Activated T-helper 1 cell treated with anti-CD3 and anti-CD28 coated beads, Interleukin-12 subunit alpha, Interleukin-12 subunit beta, Interleukin-2, Interleukin-4 antibody, amounts not matched to agents 30 ng/mL and 10 ng/mL and 1 ng/mL, durations not matched to agents 14 hours and 24 hours and 36 hours (primary cell): ENCODE measurements at regions not wholly inside any gene's neighbourhood (a gene's known extent, or its start where the extent isn't known, plus 50 kb on each side); places are given as distances from the start of the nearest gene placed in this dataset.

Source experiments
- DNase-seq: peaks from one replicate; pipeline ENCODE4 v3.0.0; 2021; ENCODE audit warnings: low spot score
- H3K27ac Mint-ChIP-seq: one replicate; pipeline ENCODE4 v1.8.0; 2021; ENCODE audit warnings: mild to moderate bottlenecking, mixed read lengths
- H3K27me3 Mint-ChIP-seq: one replicate; pipeline ENCODE4 v1.8.0; 2022; ENCODE audit warnings: mild to moderate bottlenecking, moderate library complexity, mixed read lengths; ENCODE audit not compliant: insufficient read depth
- H3K36me3 Mint-ChIP-seq: one replicate; pipeline ENCODE4 v1.8.0; 2021; ENCODE audit warnings: low read depth, mixed read lengths
- H3K4me1 Mint-ChIP-seq: one replicate; pipeline ENCODE4 v1.8.0; 2021; ENCODE audit warnings: low read depth, mixed read lengths
- H3K4me3 Mint-ChIP-seq: one replicate; pipeline ENCODE4 v1.8.0; 2021; ENCODE audit warnings: mild to moderate bottlenecking, moderate library complexity, mixed read lengths
- H3K9me3 Mint-ChIP-seq: one replicate; pipeline ENCODE4 v1.8.0; 2021; ENCODE audit warnings: mixed read lengths
- intact Hi-C: fragments of 100-400 bp; cut with micrococcal nuclease; formaldehyde crosslinking; loops from one replicate; pipeline ENCODE4 v1.15.1; 2024

- peaks cover under 1% of the 10 kb centered on the region for H3K27me3 Mint-ChIP-seq
- no peaks in the 10 kb centered on the region for H3K36me3 Mint-ChIP-seq
- H3K4me1 Mint-ChIP-seq: no peaks in the 10 kb centered on the region
- no peak for DNase-seq
- intact Hi-C loops: no loop called here
- no peaks in the 10 kb centered on the region for H3K9me3 Mint-ChIP-seq
- H3K4me3 Mint-ChIP-seq: no peak overlapping the region
- no peak overlapping the region for H3K27ac Mint-ChIP-seq
Measured at GRCh38 chr11:28690746-28691145, 582.6 kb downstream of the METTL15 start.

- intact Hi-C loops: no loop called here
- H3K4me1 Mint-ChIP-seq: no peaks in the 10 kb centered on the region
- no peak overlapping the region for H3K4me3 Mint-ChIP-seq
- H3K36me3 Mint-ChIP-seq: no peaks in the 10 kb centered on the region
- H3K27ac Mint-ChIP-seq: no peak overlapping the region
- DNase-seq: no peak
- H3K27me3 Mint-ChIP-seq: no peaks in the 10 kb centered on the region
- H3K9me3 Mint-ChIP-seq: no peaks in the 10 kb centered on the region
Measured at GRCh38 chr11:28684011-28684586, 575.9 kb downstream of the METTL15 start.

- H3K4me1 Mint-ChIP-seq: no peaks in the 10 kb centered on the region
- no peak overlapping the region for H3K27ac Mint-ChIP-seq
- H3K9me3 Mint-ChIP-seq: no peaks in the 10 kb centered on the region
- H3K36me3 Mint-ChIP-seq: no peaks in the 10 kb centered on the region
- DNase-seq: no peak
- H3K4me3 Mint-ChIP-seq: no peak overlapping the region
- H3K27me3 Mint-ChIP-seq: no peaks in the 10 kb centered on the region
- intact Hi-C loops: no loop called here
Measured at GRCh38 chr11:28679795-28680468, 571.7 kb downstream of the METTL15 start.

GRCh38 chr11:28677721-28678120, 569.5 kb downstream of the METTL15 start:
- no peaks in the 10 kb centered on the region for H3K9me3 Mint-ChIP-seq

GRCh38 chr11:28675183-28675582, 567.0 kb downstream of the METTL15 start:
- Mint-ChIP-seq H3K36me3 (no peaks in the 10 kb centered on the region), H3K27ac (no peak overlapping the region), H3K4me1 (no peaks in the 10 kb centered on the region), H3K9me3 (no peaks in the 10 kb centered on the region), H3K4me3 (no peak overlapping the region), H3K27me3 (no peaks in the 10 kb centered on the region)
- intact Hi-C loops: no loop called here
- DNase-seq: no peak

More at GRCh38 chr11:28677721-28678120, 569.5 kb downstream of the METTL15 start:
- Mint-ChIP-seq H3K27ac (no peak overlapping the region), H3K4me3 (no peak overlapping the region), H3K36me3 (no peaks in the 10 kb centered on the region), H3K4me1 (no peaks in the 10 kb centered on the region), H3K27me3 (no peaks in the 10 kb centered on the region)
- intact Hi-C loops: no loop called here
- DNase-seq: no peak

- Mint-ChIP-seq H3K27me3 (no peaks in the 10 kb centered on the region), H3K9me3 (no peaks in the 10 kb centered on the region), H3K4me3 (no peak overlapping the region), H3K4me1 (no peaks in the 10 kb centered on the region), H3K27ac (no peak overlapping the region), H3K36me3 (no peaks in the 10 kb centered on the region)
- intact Hi-C loops: no loop called here
- DNase-seq: no peak
Measured at GRCh38 chr11:28674433-28675103, 566.4 kb downstream of the METTL15 start.

- no peak overlapping the region for H3K27ac Mint-ChIP-seq
- no peaks in the 10 kb centered on the region for H3K4me1 Mint-ChIP-seq
- no peaks in the 10 kb centered on the region for H3K27me3 Mint-ChIP-seq
- DNase-seq: no peak
- intact Hi-C loops: no loop called here
- no peaks in the 10 kb centered on the region for H3K36me3 Mint-ChIP-seq
- no peaks in the 10 kb centered on the region for H3K9me3 Mint-ChIP-seq
- H3K4me3 Mint-ChIP-seq: no peak overlapping the region
Measured at GRCh38 chr11:28673691-28674432, 565.7 kb downstream of the METTL15 start.

- H3K4me3 Mint-ChIP-seq: no peak overlapping the region
- no peaks in the 10 kb centered on the region for H3K4me1 Mint-ChIP-seq
- intact Hi-C loops: no loop called here
- H3K27ac Mint-ChIP-seq: no peak overlapping the region
- DNase-seq: no peak
- no peaks in the 10 kb centered on the region for H3K36me3 Mint-ChIP-seq
- no peaks in the 10 kb centered on the region for H3K9me3 Mint-ChIP-seq
- H3K27me3 Mint-ChIP-seq: no peaks in the 10 kb centered on the region
Measured at GRCh38 chr11:28671274-28671673, 563.1 kb downstream of the METTL15 start.

GRCh38 chr11:28666632-28667031, 558.4 kb downstream of the METTL15 start:
- no peaks in the 10 kb centered on the region for H3K36me3 Mint-ChIP-seq
- H3K27ac Mint-ChIP-seq: no peak overlapping the region
- no peak overlapping the region for H3K4me3 Mint-ChIP-seq
- DNase-seq: no peak
- intact Hi-C loops: no loop called here
- H3K4me1 Mint-ChIP-seq: no peaks in the 10 kb centered on the region
- H3K27me3 Mint-ChIP-seq: peaks cover 2% of the 10 kb centered on the region
- H3K9me3 Mint-ChIP-seq: no peaks in the 10 kb centered on the region

GRCh38 chr11:28659716-28660348, 551.6 kb downstream of the METTL15 start:
- Mint-ChIP-seq H3K36me3 (no peaks in the 10 kb centered on the region), H3K4me1 (no peaks in the 10 kb centered on the region), H3K27me3 (peaks cover 2% of the 10 kb centered on the region), H3K27ac (no peak overlapping the region), H3K4me3 (no peak overlapping the region), H3K9me3 (no peaks in the 10 kb centered on the region)
- no peak for DNase-seq
- intact Hi-C loops: no loop called here

GRCh38 chr11:28657378-28658030, 549.3 kb downstream of the METTL15 start:
- Mint-ChIP-seq H3K27me3 (peaks cover 2% of the 10 kb centered on the region), H3K4me1 (no peaks in the 10 kb centered on the region), H3K9me3 (no peaks in the 10 kb centered on the region), H3K36me3 (no peaks in the 10 kb centered on the region), H3K4me3 (no peak overlapping the region), H3K27ac (no peak overlapping the region)
- intact Hi-C loops: no loop called here
- DNase-seq: no peak

GRCh38 chr11:28654191-28654590, 546.0 kb downstream of the METTL15 start:
- no peak for DNase-seq
- Mint-ChIP-seq H3K36me3 (no peaks in the 10 kb centered on the region), H3K4me3 (no peak overlapping the region), H3K4me1 (no peaks in the 10 kb centered on the region), H3K27me3 (no peaks in the 10 kb centered on the region), H3K9me3 (no peaks in the 10 kb centered on the region), H3K27ac (no peak overlapping the region)
- intact Hi-C loops: no loop called here
